ENCODE measurements at regions not wholly inside any gene's neighbourhood (a gene's known extent, or its start where the extent isn't known, plus 50 kb on each side); places are given as distances from the start of the nearest gene placed in this dataset.
A peak's percentile ranks its signal among the peaks of the same experiment; 100 is the strongest.

DNA sequence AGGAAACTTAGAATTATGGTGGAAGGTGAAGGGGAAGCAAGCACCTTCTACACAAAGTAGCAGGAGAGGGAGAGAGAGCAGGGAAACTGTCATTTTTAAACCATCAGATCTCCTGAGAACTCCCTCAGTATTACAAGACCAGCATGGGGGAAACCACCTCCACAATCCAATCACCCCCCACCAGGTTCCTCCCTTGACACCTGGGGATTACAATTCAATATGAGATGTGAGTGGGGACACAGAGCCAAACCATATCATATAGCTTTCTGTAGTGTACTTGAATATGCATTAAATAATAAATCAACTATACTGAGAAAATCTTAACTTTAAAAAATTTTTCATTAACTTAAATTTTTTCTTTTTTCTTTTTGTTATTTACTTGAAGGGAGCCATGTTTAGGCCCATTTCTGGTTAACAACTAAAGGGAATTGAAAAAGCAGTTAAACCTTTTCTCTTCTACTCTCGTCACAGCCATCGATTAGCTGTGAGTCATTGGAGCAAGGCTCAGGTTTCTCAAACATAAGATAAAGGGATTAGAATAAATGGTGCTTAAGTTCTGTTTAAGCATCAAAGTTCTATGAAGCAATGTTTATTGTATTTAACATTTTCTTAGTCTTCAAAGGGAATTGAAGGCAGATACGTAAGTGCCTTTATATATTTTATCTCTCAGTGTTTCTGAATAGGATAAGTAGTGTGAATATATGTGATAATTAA lies 72.2 kb upstream of the DPT start:
- H3K9ac ChIP-seq (ENCODE audit: low read depth, low read length) = no peak overlapping the region
- peak overlapping the region; percentile 58 for H3K27ac ChIP-seq (ENCODE audit: low read depth, low read length)
- no peak overlapping the region for H3K4me3 ChIP-seq (ENCODE audit: low read depth, low read length)
- H3K27me3 ChIP-seq (ENCODE audit: control insufficient read depth, insufficient read depth, low read length) = no peaks in the 10 kb centered on the region
- H3K9me3 ChIP-seq (ENCODE audit: control insufficient read depth, insufficient read depth, low read length) = no peaks in the 10 kb centered on the region
- peaks cover 30% of the 10 kb centered on the region for H3K4me1 ChIP-seq (ENCODE audit: control insufficient read depth, insufficient read depth, low read length)
- no peaks in the 10 kb centered on the region for H3K36me3 ChIP-seq (ENCODE audit: control insufficient read depth, insufficient read depth, low read length)

- no peaks in the 10 kb centered on the region for H3K9me3 ChIP-seq (ENCODE audit: control insufficient read depth, insufficient read depth, low read length)
- no peaks in the 10 kb centered on the region for H3K36me3 ChIP-seq (ENCODE audit: control insufficient read depth, insufficient read depth, low read length)
- H3K27ac ChIP-seq (ENCODE audit: low read depth, low read length) = no peak overlapping the region
- no peak overlapping the region for H3K9ac ChIP-seq (ENCODE audit: low read depth, low read length)
- H3K27me3 ChIP-seq (ENCODE audit: control insufficient read depth, insufficient read depth, low read length) = no peaks in the 10 kb centered on the region
- no peak overlapping the region for H3K4me3 ChIP-seq (ENCODE audit: low read depth, low read length)
- H3K4me1 ChIP-seq (ENCODE audit: control insufficient read depth, insufficient read depth, low read length) = peaks cover 30% of the 10 kb centered on the region
Measured at GRCh38 chr1:168803806-168804510, 75.0 kb upstream of the DPT start.

- no peaks in the 10 kb centered on the region for H3K9me3 ChIP-seq (ENCODE audit: control insufficient read depth, insufficient read depth, low read length)
- no peaks in the 10 kb centered on the region for H3K36me3 ChIP-seq (ENCODE audit: control insufficient read depth, insufficient read depth, low read length)
- peaks cover 20% of the 10 kb centered on the region for H3K4me1 ChIP-seq (ENCODE audit: control insufficient read depth, insufficient read depth, low read length)
- no peak overlapping the region for H3K4me3 ChIP-seq (ENCODE audit: low read depth, low read length)
- H3K27me3 ChIP-seq (ENCODE audit: control insufficient read depth, insufficient read depth, low read length) = no peaks in the 10 kb centered on the region
- no peak overlapping the region for H3K27ac ChIP-seq (ENCODE audit: low read depth, low read length)
- H3K9ac ChIP-seq (ENCODE audit: low read depth, low read length) = no peak overlapping the region
Measured at GRCh38 chr1:168806952-168807351, 77.9 kb upstream of the DPT start.

GRCh38 chr1:168811176-168811575 lies 82.2 kb upstream of the DPT start:
- Histone ChIP-seq H3K27ac (ENCODE audit: low read depth, low read length) (no peak overlapping the region), H3K4me1 (ENCODE audit: control insufficient read depth, insufficient read depth, low read length) (no peaks in the 10 kb centered on the region), H3K9ac (ENCODE audit: low read depth, low read length) (no peak overlapping the region), H3K9me3 (ENCODE audit: control insufficient read depth, insufficient read depth, low read length) (no peaks in the 10 kb centered on the region), H3K36me3 (ENCODE audit: control insufficient read depth, insufficient read depth, low read length) (no peaks in the 10 kb centered on the region), H3K27me3 (ENCODE audit: control insufficient read depth, insufficient read depth, low read length) (no peaks in the 10 kb centered on the region), H3K4me3 (ENCODE audit: low read depth, low read length) (no peak overlapping the region)

GRCh38 chr1:168819668-168820067 lies 90.7 kb upstream of the DPT start:
- no peaks in the 10 kb centered on the region for H3K9me3 ChIP-seq (ENCODE audit: control insufficient read depth, insufficient read depth, low read length)
- no peak overlapping the region for H3K9ac ChIP-seq (ENCODE audit: low read depth, low read length)
- no peak overlapping the region for H3K27ac ChIP-seq (ENCODE audit: low read depth, low read length)
- H3K27me3 ChIP-seq (ENCODE audit: control insufficient read depth, insufficient read depth, low read length) = no peaks in the 10 kb centered on the region
- H3K4me1 ChIP-seq (ENCODE audit: control insufficient read depth, insufficient read depth, low read length) = no peaks in the 10 kb centered on the region
- no peaks in the 10 kb centered on the region for H3K36me3 ChIP-seq (ENCODE audit: control insufficient read depth, insufficient read depth, low read length)
- no peak overlapping the region for H3K4me3 ChIP-seq (ENCODE audit: low read depth, low read length)

- Histone ChIP-seq H3K4me3 (ENCODE audit: low read depth, low read length) (no peak overlapping the region), H3K27ac (ENCODE audit: low read depth, low read length) (no peak overlapping the region), H3K36me3 (ENCODE audit: control insufficient read depth, insufficient read depth, low read length) (no peaks in the 10 kb centered on the region), H3K4me1 (ENCODE audit: control insufficient read depth, insufficient read depth, low read length) (no peaks in the 10 kb centered on the region), H3K9ac (ENCODE audit: low read depth, low read length) (no peak overlapping the region), H3K9me3 (ENCODE audit: control insufficient read depth, insufficient read depth, low read length) (no peaks in the 10 kb centered on the region), H3K27me3 (ENCODE audit: control insufficient read depth, insufficient read depth, low read length) (no peaks in the 10 kb centered on the region)
Measured at GRCh38 chr1:168821434-168821833, 92.4 kb upstream of the DPT start.

- H3K9me3 ChIP-seq (ENCODE audit: control insufficient read depth, insufficient read depth, low read length) = no peaks in the 10 kb centered on the region
- H3K36me3 ChIP-seq (ENCODE audit: control insufficient read depth, insufficient read depth, low read length) = no peaks in the 10 kb centered on the region
- H3K27ac ChIP-seq (ENCODE audit: low read depth, low read length) = no peak overlapping the region
- H3K9ac ChIP-seq (ENCODE audit: low read depth, low read length) = no peak overlapping the region
- no peaks in the 10 kb centered on the region for H3K4me1 ChIP-seq (ENCODE audit: control insufficient read depth, insufficient read depth, low read length)
- H3K27me3 ChIP-seq (ENCODE audit: control insufficient read depth, insufficient read depth, low read length) = no peaks in the 10 kb centered on the region
- no peak overlapping the region for H3K4me3 ChIP-seq (ENCODE audit: low read depth, low read length)
Measured at GRCh38 chr1:168822911-168823310, 93.9 kb upstream of the DPT start.

- no peaks in the 10 kb centered on the region for H3K36me3 ChIP-seq (ENCODE audit: control insufficient read depth, insufficient read depth, low read length)
- H3K27me3 ChIP-seq (ENCODE audit: control insufficient read depth, insufficient read depth, low read length) = no peaks in the 10 kb centered on the region
- H3K4me3 ChIP-seq (ENCODE audit: low read depth, low read length) = no peak overlapping the region
- no peaks in the 10 kb centered on the region for H3K9me3 ChIP-seq (ENCODE audit: control insufficient read depth, insufficient read depth, low read length)
- peaks cover 8% of the 10 kb centered on the region for H3K4me1 ChIP-seq (ENCODE audit: control insufficient read depth, insufficient read depth, low read length)
- H3K27ac ChIP-seq (ENCODE audit: low read depth, low read length) = no peak overlapping the region
- no peak overlapping the region for H3K9ac ChIP-seq (ENCODE audit: low read depth, low read length)
Measured at GRCh38 chr1:168823988-168824387, 95.0 kb upstream of the DPT start.

DNA sequence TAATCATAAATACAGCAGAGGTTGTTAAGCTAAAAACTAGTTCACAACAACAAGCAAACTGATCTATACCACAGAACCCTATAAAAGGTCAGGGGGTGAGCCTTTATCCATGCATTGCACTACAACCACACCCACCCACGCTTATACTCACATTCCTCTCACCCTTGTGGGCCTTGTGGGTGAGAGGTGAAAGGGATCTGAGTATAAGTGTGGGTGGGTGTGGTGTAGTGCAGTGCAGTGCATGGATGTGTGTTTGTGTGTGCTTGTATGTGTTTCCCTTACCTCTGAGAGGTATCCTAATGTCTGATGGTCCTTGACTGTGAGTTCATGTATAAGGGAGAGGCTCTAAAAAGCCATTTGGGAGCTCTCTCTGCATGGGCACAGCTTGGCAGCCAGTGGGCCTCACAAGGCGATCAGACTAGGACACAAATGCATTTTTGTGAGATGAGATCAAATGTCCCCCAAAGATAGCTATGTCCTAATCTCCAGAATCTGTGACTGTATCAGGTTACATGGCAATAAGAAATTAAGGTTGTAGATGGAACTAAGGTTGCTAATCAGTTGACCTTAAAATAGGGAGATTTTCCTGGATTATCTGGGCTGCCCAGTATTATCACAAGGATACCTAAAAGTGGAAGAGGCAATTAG lies 95.5 kb upstream of the DPT start:
- Histone ChIP-seq H3K36me3 (ENCODE audit: control insufficient read depth, insufficient read depth, low read length) (no peaks in the 10 kb centered on the region), H3K4me1 (ENCODE audit: control insufficient read depth, insufficient read depth, low read length) (peaks cover 8% of the 10 kb centered on the region), H3K27ac (ENCODE audit: low read depth, low read length) (no peak overlapping the region), H3K9ac (ENCODE audit: low read depth, low read length) (no peak overlapping the region), H3K27me3 (ENCODE audit: control insufficient read depth, insufficient read depth, low read length) (no peaks in the 10 kb centered on the region), H3K9me3 (ENCODE audit: control insufficient read depth, insufficient read depth, low read length) (no peaks in the 10 kb centered on the region), H3K4me3 (ENCODE audit: low read depth, low read length) (no peak overlapping the region)

DNA sequence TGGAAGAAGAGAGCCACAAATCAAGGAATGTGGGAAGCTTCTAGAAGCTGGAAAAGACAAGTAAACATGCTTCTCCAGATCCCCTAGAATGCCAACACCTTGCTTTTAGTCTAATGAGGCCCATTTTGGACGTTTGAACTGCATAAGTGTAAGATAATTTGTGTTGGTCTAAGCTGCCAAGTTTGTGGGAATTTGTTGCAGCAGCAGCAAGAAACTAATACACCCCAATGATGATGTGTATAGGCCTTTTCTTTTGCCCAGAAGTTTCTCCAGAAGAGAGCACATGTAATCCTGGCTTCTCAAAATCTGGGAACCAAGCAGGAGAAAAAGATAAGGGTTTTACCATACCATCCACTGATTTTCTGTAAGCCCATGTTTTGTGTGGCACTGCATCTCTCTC lies 96.1 kb upstream of the DPT start:
- no peaks in the 10 kb centered on the region for H3K36me3 ChIP-seq (ENCODE audit: control insufficient read depth, insufficient read depth, low read length)
- no peak overlapping the region for H3K27ac ChIP-seq (ENCODE audit: low read depth, low read length)
- no peak overlapping the region for H3K9ac ChIP-seq (ENCODE audit: low read depth, low read length)
- peaks cover 8% of the 10 kb centered on the region for H3K4me1 ChIP-seq (ENCODE audit: control insufficient read depth, insufficient read depth, low read length)
- no peak overlapping the region for H3K4me3 ChIP-seq (ENCODE audit: low read depth, low read length)
- no peaks in the 10 kb centered on the region for H3K27me3 ChIP-seq (ENCODE audit: control insufficient read depth, insufficient read depth, low read length)
- H3K9me3 ChIP-seq (ENCODE audit: control insufficient read depth, insufficient read depth, low read length) = no peaks in the 10 kb centered on the region

DNA sequence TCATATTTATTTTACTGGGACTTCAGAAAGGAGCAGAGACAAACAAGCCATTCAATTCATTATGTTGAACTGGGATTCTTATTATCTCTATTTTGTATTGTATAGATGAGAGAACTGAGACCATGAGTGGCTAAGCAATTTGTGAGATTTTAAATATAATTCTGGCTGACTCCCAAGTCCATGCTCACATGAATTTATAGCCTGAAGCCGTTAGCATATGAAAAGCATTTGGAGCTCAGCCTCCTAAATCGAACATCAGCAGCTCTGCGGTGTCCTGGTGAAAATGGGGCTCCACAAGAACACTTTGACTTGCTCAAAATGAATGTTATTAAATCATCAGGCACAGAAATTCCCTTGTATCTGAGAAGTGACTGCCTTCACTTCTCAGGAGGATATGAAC lies 96.8 kb upstream of the DPT start:
- Histone ChIP-seq H3K9ac (ENCODE audit: low read depth, low read length) (no peak overlapping the region), H3K4me3 (ENCODE audit: low read depth, low read length) (no peak overlapping the region), H3K27ac (ENCODE audit: low read depth, low read length) (no peak overlapping the region), H3K4me1 (ENCODE audit: control insufficient read depth, insufficient read depth, low read length) (peaks cover 8% of the 10 kb centered on the region), H3K9me3 (ENCODE audit: control insufficient read depth, insufficient read depth, low read length) (no peaks in the 10 kb centered on the region), H3K27me3 (ENCODE audit: control insufficient read depth, insufficient read depth, low read length) (no peaks in the 10 kb centered on the region), H3K36me3 (ENCODE audit: control insufficient read depth, insufficient read depth, low read length) (no peaks in the 10 kb centered on the region)
